GM23338 (cell line): ENCODE measurements at regions not wholly inside any gene's neighbourhood (a gene's known extent, or its start where the extent isn't known, plus 50 kb on each side); places are given as distances from the start of the nearest gene placed in this dataset.

Source experiments
- ATAC-seq: fragments of 200-7000 bp; cut with Tn5 transposase; 3 replicates; pipeline ENCODE4 v1.9.1; 2020
- DNase-seq: peaks from one replicate; pipeline ENCODE4 v3.0.0-alpha.2; 2015; ENCODE audit warnings: low spot score
- H2AFZ ChIP-seq: fragments of 200-600 bp; sonication (generic); 2 replicates; pipeline ENCODE4 v1.8.0; 2016; ENCODE audit warnings: antibody characterized with exemption, mild to moderate bottlenecking, moderate library complexity
- H3F3A ChIP-seq: fragments of 200-600 bp; sonication (generic); replicated peaks from 2 replicates; pipeline ENCODE4 v1.8.0; 2017; ENCODE audit warnings: antibody characterized with exemption, mixed run types, low read depth
- H3K27ac ChIP-seq: fragments of 200-600 bp; sonication (generic); 2 replicates; pipeline ENCODE4 v1.6.1; 2016; ENCODE audit warnings: low read depth
- H3K27me3 ChIP-seq: fragments of 200-600 bp; sonication (generic); 2 replicates; pipeline ENCODE4 v1.8.0; 2016; ENCODE audit warnings: mild to moderate bottlenecking, mixed run types, moderate library complexity; ENCODE audit not compliant: insufficient read depth
- H3K36me3 ChIP-seq: fragments of 200-600 bp; sonication (generic); 2 replicates; pipeline ENCODE4 v1.8.0; 2016; ENCODE audit warnings: mild to moderate bottlenecking; ENCODE audit not compliant: insufficient read depth
- H3K4me1 ChIP-seq: fragments of 200-600 bp; sonication (generic); 2 replicates; pipeline ENCODE4 v1.8.0; 2016; ENCODE audit warnings: mild to moderate bottlenecking, moderate library complexity; ENCODE audit not compliant: insufficient read depth
- H3K4me2 ChIP-seq: fragments of 200-600 bp; sonication (generic); 2 replicates; pipeline ENCODE4 v1.7.1; 2017; ENCODE audit warnings: mixed run types
- H3K4me3 ChIP-seq: fragments of 200-600 bp; sonication (generic); 2 replicates; pipeline ENCODE4 v1.6.1; 2016; ENCODE audit warnings: mixed run types
- H3K79me2 ChIP-seq: fragments of 200-600 bp; sonication (generic); replicated peaks from 2 replicates; pipeline ENCODE4 v1.8.0; 2017; ENCODE audit warnings: mild to moderate bottlenecking; ENCODE audit not compliant: insufficient read depth
- H3K9me2 ChIP-seq: fragments of 200-600 bp; sonication (generic); 2 replicates; pipeline ENCODE4 v1.8.0; 2017; ENCODE audit not compliant: insufficient read depth
- H4K20me1 ChIP-seq: fragments of 200-600 bp; sonication (generic); replicated peaks from 2 replicates; pipeline ENCODE4 v1.8.0; 2017; ENCODE audit warnings: mild to moderate bottlenecking; ENCODE audit not compliant: insufficient read depth
- H3K27ac Mint-ChIP-seq: 2 replicates; pipeline ENCODE4 v1.8.0; 2020; ENCODE audit warnings: inconsistent platforms, mild to moderate bottlenecking, moderate library complexity, mixed read lengths
- H3K27me3 Mint-ChIP-seq: 3 replicates; pipeline ENCODE4 v1.8.0; 2022; ENCODE audit warnings: low read depth, mild to moderate bottlenecking, moderate library complexity, mixed read lengths, inconsistent platforms; ENCODE audit not compliant: insufficient read depth, poor library complexity
- H3K36me3 Mint-ChIP-seq: 3 replicates; pipeline ENCODE4 v1.8.0; 2021; ENCODE audit warnings: low read depth, mild to moderate bottlenecking, inconsistent platforms, moderate library complexity, mixed read lengths
- H3K4me1 Mint-ChIP-seq: 3 replicates; pipeline ENCODE4 v1.8.0; 2020; ENCODE audit warnings: mild to moderate bottlenecking, inconsistent platforms, mixed read lengths
- H3K4me3 Mint-ChIP-seq: 3 replicates; pipeline ENCODE4 v1.8.0; 2021; ENCODE audit warnings: moderate library complexity, mild to moderate bottlenecking, inconsistent platforms, mixed read lengths
- H3K9me3 Mint-ChIP-seq: 3 replicates; pipeline ENCODE4 v1.8.0; 2020; ENCODE audit warnings: moderate library complexity, mild to moderate bottlenecking, inconsistent platforms, mixed read lengths
- CREB1 ChIP-seq: fragments of 250-450 bp; sonication (Bioruptor Pico); IDR thresholded peaks from 2 replicates; pipeline ENCODE4 v1.5.0; 2020; ENCODE audit warnings: low read depth, mild to moderate bottlenecking, moderate library complexity
- EZH2 ChIP-seq: fragments of 200-600 bp; sonication (generic); IDR thresholded peaks from one replicate; pipeline ENCODE4 v1.8.0; 2017; ENCODE audit warnings: antibody characterized with exemption, mild to moderate bottlenecking, low read depth; ENCODE audit not compliant: unreplicated experiment
- EZH2phosphoT487 ChIP-seq: fragments of 200-600 bp; sonication (generic); IDR thresholded peaks from one replicate; pipeline ENCODE4 v1.8.1; 2018; ENCODE audit warnings: antibody characterized with exemption; ENCODE audit not compliant: unreplicated experiment
- JUNB ChIP-seq: IDR thresholded peaks from one replicate; pipeline ENCODE4 v1.6.1; 2016; ENCODE audit warnings: antibody characterized with exemption; ENCODE audit not compliant: unreplicated experiment
- NANOG ChIP-seq: IDR thresholded peaks from 2 replicates; pipeline ENCODE4 v1.6.1; 2016; ENCODE audit warnings: antibody characterized with exemption, borderline replicate concordance
- POLR2AphosphoS5 ChIP-seq: IDR thresholded peaks from 2 replicates; pipeline ENCODE4 v1.6.1; 2016; ENCODE audit warnings: antibody characterized with exemption, low read depth
- STAT1 ChIP-seq: IDR thresholded peaks from one replicate; pipeline ENCODE4 v1.6.1; 2016; ENCODE audit warnings: antibody characterized with exemption; ENCODE audit not compliant: unreplicated experiment
- ZNF114 ChIP-seq: fragments of 250-450 bp; sonication (Bioruptor Pico); IDR thresholded peaks from 2 replicates; pipeline ENCODE4 v1.5.0; 2020; ENCODE audit warnings: mild to moderate bottlenecking, moderate library complexity
- ZNF331 ChIP-seq: fragments of 250-450 bp; sonication (Bioruptor Pico); IDR thresholded peaks from 2 replicates; pipeline ENCODE4 v1.5.0; 2020; ENCODE audit warnings: low read depth, mild to moderate bottlenecking, moderate library complexity
- ZNF462 ChIP-seq: fragments of 250-450 bp; sonication (Bioruptor Pico); IDR thresholded peaks from 2 replicates; pipeline ENCODE4 v1.5.0; 2020; ENCODE audit warnings: mild to moderate bottlenecking, moderate library complexity
- TF ChIP-seq, protein P1 (sequence below): IDR thresholded peaks from one replicate; pipeline ENCODE4 v1.6.1; 2018; ENCODE audit warnings: antibody characterized with exemption; ENCODE audit not compliant: unreplicated experiment
- TF ChIP-seq, protein P2 (sequence below): IDR thresholded peaks from 2 replicates; pipeline ENCODE4 v1.6.1; 2016; ENCODE audit warnings: antibody characterized with exemption
- TF ChIP-seq, protein P3 (sequence below), 2 experiments: fragments of 200-600 bp in 1 of 2; sonication (generic) in 1 of 2; conservative IDR thresholded peaks; 2 replicates each; pipeline versions ENCODE4 v1.5.1 to v1.6.1; 2016 to 2017; ENCODE audit warnings: antibody characterized with exemption in 2 of 2, low read depth in 2 of 2, mild to moderate bottlenecking in 2 of 2, moderate library complexity in 1 of 2

- TF ChIP-seq ZNF462 (CRISPR knock-in tag): no peak
- no peak for TF ChIP-seq CREB1 (CRISPR knock-in tag)
- no peak for TF ChIP-seq ZNF331
- no peak for TF ChIP-seq NANOG
Observed at GRCh38 chr12:98146487-98146886, 368.9 kb upstream of the TMPO start (continued).

GRCh38 chr12:98149270-98149669, 366.1 kb upstream of the TMPO start:
- Histone ChIP-seq H3K27me3 (no peaks in the 10 kb centered on the region), H3K27ac (no peak overlapping the region), H3F3A (no peaks in the 10 kb centered on the region), H3K4me1 (peaks cover 15% of the 10 kb centered on the region), H4K20me1 (no peaks in the 10 kb centered on the region), H3K36me3 (no peaks in the 10 kb centered on the region), H3K9me2 (peaks cover 6% of the 10 kb centered on the region; the same call in 1 of the 2 replicates), H3K4me3 (no peak overlapping the region), H3K79me2 (no peaks in the 10 kb centered on the region), H3K4me2 (no peak overlapping the region), H2AFZ (no peak overlapping the region)
- no peaks in the 10 kb centered on the region; the same call in 2 of the 3 replicates for H3K9me3 Mint-ChIP-seq
- no peak overlapping the region for H3K4me3 Mint-ChIP-seq
- no peak overlapping the region for H3K27ac Mint-ChIP-seq
- DNase-seq: no peak
- no peak for ATAC-seq
- H3K4me1 Mint-ChIP-seq: peaks cover 6% of the 10 kb centered on the region
- peaks cover 4% of the 10 kb centered on the region for H3K27me3 Mint-ChIP-seq
- H3K36me3 Mint-ChIP-seq: no peaks in the 10 kb centered on the region
- TF ChIP-seq CREB1 (CRISPR knock-in tag): no peak
- TF ChIP-seq, protein P1, sequence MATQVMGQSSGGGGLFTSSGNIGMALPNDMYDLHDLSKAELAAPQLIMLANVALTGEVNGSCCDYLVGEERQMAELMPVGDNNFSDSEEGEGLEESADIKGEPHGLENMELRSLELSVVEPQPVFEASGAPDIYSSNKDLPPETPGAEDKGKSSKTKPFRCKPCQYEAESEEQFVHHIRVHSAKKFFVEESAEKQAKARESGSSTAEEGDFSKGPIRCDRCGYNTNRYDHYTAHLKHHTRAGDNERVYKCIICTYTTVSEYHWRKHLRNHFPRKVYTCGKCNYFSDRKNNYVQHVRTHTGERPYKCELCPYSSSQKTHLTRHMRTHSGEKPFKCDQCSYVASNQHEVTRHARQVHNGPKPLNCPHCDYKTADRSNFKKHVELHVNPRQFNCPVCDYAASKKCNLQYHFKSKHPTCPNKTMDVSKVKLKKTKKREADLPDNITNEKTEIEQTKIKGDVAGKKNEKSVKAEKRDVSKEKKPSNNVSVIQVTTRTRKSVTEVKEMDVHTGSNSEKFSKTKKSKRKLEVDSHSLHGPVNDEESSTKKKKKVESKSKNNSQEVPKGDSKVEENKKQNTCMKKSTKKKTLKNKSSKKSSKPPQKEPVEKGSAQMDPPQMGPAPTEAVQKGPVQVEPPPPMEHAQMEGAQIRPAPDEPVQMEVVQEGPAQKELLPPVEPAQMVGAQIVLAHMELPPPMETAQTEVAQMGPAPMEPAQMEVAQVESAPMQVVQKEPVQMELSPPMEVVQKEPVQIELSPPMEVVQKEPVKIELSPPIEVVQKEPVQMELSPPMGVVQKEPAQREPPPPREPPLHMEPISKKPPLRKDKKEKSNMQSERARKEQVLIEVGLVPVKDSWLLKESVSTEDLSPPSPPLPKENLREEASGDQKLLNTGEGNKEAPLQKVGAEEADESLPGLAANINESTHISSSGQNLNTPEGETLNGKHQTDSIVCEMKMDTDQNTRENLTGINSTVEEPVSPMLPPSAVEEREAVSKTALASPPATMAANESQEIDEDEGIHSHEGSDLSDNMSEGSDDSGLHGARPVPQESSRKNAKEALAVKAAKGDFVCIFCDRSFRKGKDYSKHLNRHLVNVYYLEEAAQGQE: no peak
- TF ChIP-seq STAT1: no peak
- no peak for TF ChIP-seq POLR2AphosphoS5
- TF ChIP-seq, protein P2, sequence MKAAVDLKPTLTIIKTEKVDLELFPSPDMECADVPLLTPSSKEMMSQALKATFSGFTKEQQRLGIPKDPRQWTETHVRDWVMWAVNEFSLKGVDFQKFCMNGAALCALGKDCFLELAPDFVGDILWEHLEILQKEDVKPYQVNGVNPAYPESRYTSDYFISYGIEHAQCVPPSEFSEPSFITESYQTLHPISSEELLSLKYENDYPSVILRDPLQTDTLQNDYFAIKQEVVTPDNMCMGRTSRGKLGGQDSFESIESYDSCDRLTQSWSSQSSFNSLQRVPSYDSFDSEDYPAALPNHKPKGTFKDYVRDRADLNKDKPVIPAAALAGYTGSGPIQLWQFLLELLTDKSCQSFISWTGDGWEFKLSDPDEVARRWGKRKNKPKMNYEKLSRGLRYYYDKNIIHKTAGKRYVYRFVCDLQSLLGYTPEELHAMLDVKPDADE: no peak
- TF ChIP-seq EZH2phosphoT487: no peak
- no peak for TF ChIP-seq NANOG
- no peak for TF ChIP-seq JUNB
- no peak for TF ChIP-seq EZH2
- TF ChIP-seq ZNF114 (CRISPR knock-in tag): no peak
- no peak for TF ChIP-seq ZNF331
- TF ChIP-seq, protein P3, sequence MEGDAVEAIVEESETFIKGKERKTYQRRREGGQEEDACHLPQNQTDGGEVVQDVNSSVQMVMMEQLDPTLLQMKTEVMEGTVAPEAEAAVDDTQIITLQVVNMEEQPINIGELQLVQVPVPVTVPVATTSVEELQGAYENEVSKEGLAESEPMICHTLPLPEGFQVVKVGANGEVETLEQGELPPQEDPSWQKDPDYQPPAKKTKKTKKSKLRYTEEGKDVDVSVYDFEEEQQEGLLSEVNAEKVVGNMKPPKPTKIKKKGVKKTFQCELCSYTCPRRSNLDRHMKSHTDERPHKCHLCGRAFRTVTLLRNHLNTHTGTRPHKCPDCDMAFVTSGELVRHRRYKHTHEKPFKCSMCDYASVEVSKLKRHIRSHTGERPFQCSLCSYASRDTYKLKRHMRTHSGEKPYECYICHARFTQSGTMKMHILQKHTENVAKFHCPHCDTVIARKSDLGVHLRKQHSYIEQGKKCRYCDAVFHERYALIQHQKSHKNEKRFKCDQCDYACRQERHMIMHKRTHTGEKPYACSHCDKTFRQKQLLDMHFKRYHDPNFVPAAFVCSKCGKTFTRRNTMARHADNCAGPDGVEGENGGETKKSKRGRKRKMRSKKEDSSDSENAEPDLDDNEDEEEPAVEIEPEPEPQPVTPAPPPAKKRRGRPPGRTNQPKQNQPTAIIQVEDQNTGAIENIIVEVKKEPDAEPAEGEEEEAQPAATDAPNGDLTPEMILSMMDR (conservative IDR thresholded peaks at IDR 0.05; ENCODE audit: low read depth in 2 of 2): no peak
